Mucosa of rectum (tissue), 2 donors: ENCODE measurements at regions not wholly inside any gene's neighbourhood (a gene's known extent, or its start where the extent isn't known, plus 50 kb on each side); places are given as distances from the start of the nearest gene placed in this dataset.

Source experiments
- H3K27ac ChIP-seq, 2 donors: one replicate each; pipeline ENCODE4 v1.7.0; 2013; ENCODE audit warnings: inconsistent platforms in 2 of 2, low read depth in 2 of 2, low read length in 2 of 2
- H3K27me3 ChIP-seq, 2 donors: one replicate each; pipeline ENCODE4 v1.7.0; 2013; ENCODE audit warnings: low read length in 2 of 2; ENCODE audit not compliant: control insufficient read depth in 2 of 2, insufficient read depth in 2 of 2
- H3K36me3 ChIP-seq, 2 donors: one replicate each; pipeline ENCODE4 v1.7.0; 2013; ENCODE audit warnings: low read length in 2 of 2; ENCODE audit not compliant: control insufficient read depth in 2 of 2, insufficient read depth in 2 of 2
- H3K4me1 ChIP-seq, 2 donors: one replicate each; pipeline ENCODE4 v1.7.0; 2013; ENCODE audit warnings: low read length in 2 of 2, mild to moderate bottlenecking in 1 of 2; ENCODE audit not compliant: control insufficient read depth in 2 of 2, insufficient read depth in 2 of 2
- H3K4me3 ChIP-seq, 2 donors: one replicate each; pipeline ENCODE4 v1.7.0; 2013; ENCODE audit warnings: low read length in 2 of 2
- H3K9ac ChIP-seq, 2 donors: one replicate each; pipeline ENCODE4 v1.7.0; 2013; ENCODE audit warnings: low read length in 2 of 2, low read depth in 1 of 2, mild to moderate bottlenecking in 1 of 2
- H3K9me3 ChIP-seq, 2 donors: one replicate each; pipeline ENCODE4 v1.7.0; 2013; ENCODE audit warnings: low read length in 2 of 2; ENCODE audit not compliant: control insufficient read depth in 2 of 2
- donor health status: healthy.
- donor health status: Normal muscosa, but diverticular disease.

DNA sequence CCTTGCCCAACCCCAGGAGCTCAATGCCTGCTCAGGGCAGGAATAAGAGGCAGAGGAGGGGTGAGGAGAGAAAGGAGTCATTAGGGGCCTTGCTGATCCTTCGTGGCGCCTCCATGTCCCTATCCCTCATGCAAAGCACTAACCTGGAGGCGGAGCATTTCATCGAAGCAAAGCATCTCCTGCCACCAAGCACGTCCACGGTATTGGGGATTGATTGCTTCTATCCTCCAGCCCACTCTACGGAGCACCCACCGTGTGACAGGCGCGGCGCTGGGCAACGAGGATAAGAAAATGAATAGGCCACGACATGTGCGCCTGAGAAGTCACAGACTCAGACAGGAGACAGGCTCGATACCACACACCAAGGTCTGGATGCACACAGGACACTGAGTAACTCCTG, 67.0 kb downstream of the IGLL1 start:
- Histone ChIP-seq H3K36me3 (no peaks in the 10 kb centered on the region), H3K4me3 (no peak overlapping the region)

DNA sequence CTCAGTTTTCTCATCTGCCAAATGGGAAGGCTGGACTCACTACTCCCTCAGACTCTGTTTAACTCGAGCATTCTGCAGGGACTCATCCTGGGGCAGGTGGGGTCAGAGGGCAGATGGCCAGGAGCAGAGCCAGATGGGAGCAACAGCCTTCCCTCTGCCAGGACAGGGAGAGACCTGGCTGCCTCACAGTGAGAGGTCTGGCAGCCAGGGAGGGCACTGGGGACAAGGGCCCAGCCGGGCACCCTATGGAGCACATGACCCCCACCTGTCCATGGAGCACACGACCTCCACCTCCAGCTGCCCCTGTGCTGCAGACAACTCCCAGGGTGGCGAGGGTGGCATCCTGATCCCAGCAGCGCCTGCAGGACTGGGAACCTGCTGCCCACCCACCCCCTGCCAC, 67.4 kb downstream of the IGLL1 start:
- no peak overlapping the region for H3K27ac ChIP-seq
- no peaks in the 10 kb centered on the region for H3K36me3 ChIP-seq
- no peaks in the 10 kb centered on the region for H3K9me3 ChIP-seq
- no peaks in the 10 kb centered on the region for H3K4me1 ChIP-seq
- no peaks in the 10 kb centered on the region for H3K27me3 ChIP-seq
- H3K9ac ChIP-seq: no peak overlapping the region
- no peak overlapping the region for H3K4me3 ChIP-seq

More for the DNA sequence above, 67.0 kb downstream of the IGLL1 start:
- Histone ChIP-seq H3K9ac (no peak overlapping the region), H3K27me3 (no peaks in the 10 kb centered on the region), H3K27ac (no peak overlapping the region), H3K4me1 (no peaks in the 10 kb centered on the region), H3K9me3 (no peaks in the 10 kb centered on the region)

DNA sequence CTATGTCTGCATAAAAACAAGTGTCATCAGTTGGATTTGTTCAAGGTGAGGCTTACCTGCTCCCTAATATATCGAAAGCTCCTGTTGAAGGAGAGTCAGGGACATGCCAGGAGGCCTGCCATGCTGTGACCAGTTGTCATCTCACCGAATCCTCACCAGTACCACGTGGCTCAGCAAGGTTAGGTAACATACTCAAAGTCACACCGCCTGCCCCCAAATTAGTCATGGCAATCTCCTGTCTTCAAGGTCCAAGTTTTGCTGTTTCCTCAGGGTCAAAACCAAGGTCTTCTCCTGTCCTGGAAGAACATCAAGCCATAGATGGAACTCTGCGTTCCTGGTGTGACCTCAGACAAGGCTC, 67.8 kb downstream of the IGLL1 start:
- H3K9ac ChIP-seq: no peak overlapping the region
- H3K27me3 ChIP-seq: no peaks in the 10 kb centered on the region
- H3K9me3 ChIP-seq: no peaks in the 10 kb centered on the region
- H3K36me3 ChIP-seq: no peaks in the 10 kb centered on the region
- no peaks in the 10 kb centered on the region for H3K4me1 ChIP-seq
- H3K4me3 ChIP-seq: no peak overlapping the region
- no peak overlapping the region for H3K27ac ChIP-seq

DNA sequence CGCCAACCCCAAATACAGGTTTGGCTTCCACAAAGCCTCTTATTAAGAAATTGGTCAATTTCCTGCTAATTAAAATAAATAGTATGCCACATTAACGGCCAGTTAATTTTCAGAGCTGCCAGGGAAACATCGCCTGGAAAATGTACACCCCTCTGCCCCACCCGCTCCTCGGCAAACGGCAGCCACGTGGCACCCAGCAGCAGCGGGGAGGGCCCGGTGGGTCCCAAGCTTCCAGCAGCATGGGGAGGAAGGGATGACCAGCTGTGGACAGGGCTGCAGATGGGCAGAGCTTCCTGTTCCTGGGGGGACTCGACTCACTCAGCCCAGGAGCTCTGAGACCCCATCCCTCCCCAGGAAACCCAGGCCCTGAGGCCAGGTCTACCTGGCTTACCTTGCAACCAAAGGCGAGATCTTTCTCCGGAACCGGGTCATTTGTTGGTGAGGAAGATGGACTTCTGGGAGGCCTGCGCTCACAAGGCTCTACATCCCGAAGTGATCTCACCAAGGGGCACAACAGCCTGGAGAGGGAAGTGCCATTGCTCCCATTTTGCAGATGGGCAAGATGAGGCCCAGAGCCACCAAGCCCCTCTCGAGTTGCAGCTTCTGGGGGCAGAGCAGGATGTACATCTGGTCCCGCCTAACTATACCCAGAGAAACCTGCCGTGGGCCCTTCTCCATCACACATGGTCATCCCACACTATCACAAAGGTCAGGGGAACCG, 68.3 kb downstream of the IGLL1 start:
- H3K9me3 ChIP-seq: no peaks in the 10 kb centered on the region

DNA sequence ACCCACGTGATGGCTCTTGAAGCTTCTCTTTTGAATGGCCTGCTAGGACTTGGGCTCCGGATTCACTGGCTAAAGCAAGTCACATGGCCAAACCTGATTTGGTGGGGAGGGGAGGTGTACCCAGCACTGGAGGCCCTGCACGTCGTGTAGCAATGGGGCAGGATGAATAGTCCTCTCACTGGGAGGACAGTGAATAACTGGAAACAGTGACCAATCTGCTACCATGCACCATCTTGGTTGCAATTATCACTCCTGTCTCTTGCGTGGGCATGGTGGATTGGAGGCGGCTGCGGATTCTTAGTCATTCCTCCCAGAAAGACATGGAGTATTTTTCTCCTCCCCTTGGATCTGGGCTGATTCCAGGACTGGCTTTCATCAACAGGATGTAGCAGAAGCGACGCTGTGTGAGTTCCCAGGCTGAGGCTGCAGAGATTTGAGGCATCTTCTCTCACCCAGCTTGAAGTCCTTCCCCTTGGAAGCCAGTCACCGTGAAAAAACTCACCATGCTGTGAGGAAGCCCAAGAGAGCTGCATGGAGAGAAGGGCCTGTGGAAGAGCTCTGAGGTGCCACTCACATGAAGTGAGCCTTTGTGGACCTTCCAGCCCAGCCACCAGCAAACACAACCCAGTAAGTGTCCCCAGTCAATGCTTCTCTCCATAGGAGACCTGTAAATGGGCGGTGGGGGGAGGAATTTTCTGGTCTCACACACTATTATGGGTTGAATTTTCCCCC, 70.4 kb downstream of the IGLL1 start:
- Histone ChIP-seq H3K9me3 (no peaks in the 10 kb centered on the region), H3K36me3 (no peaks in the 10 kb centered on the region), H3K27ac (no peak overlapping the region), H3K27me3 (no peaks in the 10 kb centered on the region), H3K9ac (no peak overlapping the region), H3K4me3 (no peak overlapping the region), H3K4me1 (no peaks in the 10 kb centered on the region)

More for the DNA sequence above, 68.3 kb downstream of the IGLL1 start:
- H3K36me3 ChIP-seq: no peaks in the 10 kb centered on the region
- H3K27ac ChIP-seq: no peak overlapping the region
- no peak overlapping the region for H3K9ac ChIP-seq
- no peaks in the 10 kb centered on the region for H3K4me1 ChIP-seq
- no peaks in the 10 kb centered on the region for H3K27me3 ChIP-seq
- H3K4me3 ChIP-seq: no peak overlapping the region

DNA sequence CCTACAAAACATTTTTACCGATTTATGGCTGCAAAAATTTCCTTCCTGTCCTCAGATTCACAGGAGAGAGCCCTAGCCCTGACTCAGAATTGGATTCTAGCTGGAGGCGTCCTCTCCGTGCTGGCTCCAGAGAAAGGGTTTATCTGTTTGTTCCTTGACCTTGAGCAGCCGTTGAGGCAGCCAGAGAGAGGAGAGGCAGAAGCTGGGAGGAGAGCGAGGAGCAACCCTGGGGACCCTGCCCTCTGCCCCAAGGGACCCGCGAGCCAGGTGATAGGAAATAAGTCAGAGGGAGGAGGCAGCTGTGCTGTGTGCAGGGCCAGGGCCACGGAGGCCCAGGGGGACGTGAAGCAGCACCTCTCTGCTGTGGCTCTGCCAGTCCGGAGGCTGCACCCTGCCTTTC, 75.6 kb downstream of the IGLL1 start:
- Histone ChIP-seq H3K9me3 (no peaks in the 10 kb centered on the region), H3K27me3 (no peaks in the 10 kb centered on the region), H3K36me3 (no peaks in the 10 kb centered on the region), H3K4me3 (no peak overlapping the region), H3K4me1 (no peaks in the 10 kb centered on the region), H3K27ac (no peak overlapping the region), H3K9ac (no peak overlapping the region)

DNA sequence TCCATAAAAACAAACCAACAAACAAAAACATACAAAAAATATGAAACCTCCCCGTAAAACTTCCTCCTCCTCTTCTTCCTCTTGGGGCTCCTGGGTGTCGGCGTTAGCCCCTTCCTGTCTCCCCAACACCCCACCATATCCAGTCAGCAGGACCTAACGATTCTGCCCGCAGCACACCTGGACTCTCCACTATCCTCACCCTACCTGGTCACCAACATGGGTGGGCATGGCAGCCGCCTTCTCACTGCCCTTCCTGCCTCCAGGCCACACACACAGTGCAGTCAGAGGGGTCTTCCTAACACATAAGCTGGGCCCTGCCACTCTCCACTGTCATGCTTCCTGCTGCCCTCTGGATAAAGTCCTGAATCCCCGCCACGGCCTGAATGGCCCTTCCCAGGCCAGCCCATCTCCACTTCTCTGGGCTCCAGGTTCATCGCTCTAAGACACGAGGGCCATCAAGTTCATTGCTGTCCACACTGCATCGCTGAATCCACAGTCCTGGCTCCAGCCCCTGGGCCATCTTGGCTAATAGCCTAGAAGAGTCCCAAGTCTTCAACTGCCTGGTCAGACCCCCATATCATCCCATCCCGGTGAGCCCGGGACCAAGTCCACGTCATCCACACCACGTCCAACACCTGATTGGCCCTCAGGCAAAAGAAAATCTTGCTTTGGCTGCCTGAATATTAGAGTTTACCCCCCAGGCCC, 76.2 kb downstream of the IGLL1 start:
- no peak overlapping the region for H3K9ac ChIP-seq
- H3K27me3 ChIP-seq: no peaks in the 10 kb centered on the region
- no peaks in the 10 kb centered on the region for H3K4me1 ChIP-seq
- no peak overlapping the region for H3K27ac ChIP-seq
- H3K9me3 ChIP-seq: no peaks in the 10 kb centered on the region
- H3K36me3 ChIP-seq: no peaks in the 10 kb centered on the region
- H3K4me3 ChIP-seq: no peak overlapping the region

DNA sequence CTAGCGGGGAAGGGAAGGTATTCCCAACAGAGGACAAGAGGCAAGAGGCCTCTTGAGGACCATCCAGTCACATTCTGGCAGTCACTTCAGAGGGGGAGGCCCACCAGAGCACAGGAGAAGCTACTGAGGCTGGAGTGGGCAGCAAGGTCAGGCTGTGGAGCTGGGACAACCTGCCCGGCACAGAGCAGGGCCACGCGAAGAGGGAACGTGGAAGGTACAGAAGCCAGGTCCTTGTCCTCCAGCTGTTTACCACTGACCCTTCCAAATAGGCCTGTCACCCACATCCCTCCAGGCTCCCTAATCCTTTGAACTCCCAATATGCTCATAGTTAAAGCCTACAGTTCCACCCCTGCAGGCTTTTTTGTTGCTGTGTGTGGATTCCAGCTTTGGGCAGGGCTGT, 76.9 kb downstream of the IGLL1 start:
- no peaks in the 10 kb centered on the region for H3K27me3 ChIP-seq
- H3K4me3 ChIP-seq: no peak overlapping the region
- H3K36me3 ChIP-seq: no peaks in the 10 kb centered on the region
- H3K9me3 ChIP-seq: no peaks in the 10 kb centered on the region
- no peak overlapping the region for H3K27ac ChIP-seq
- H3K4me1 ChIP-seq: no peaks in the 10 kb centered on the region
- no peak overlapping the region for H3K9ac ChIP-seq

DNA sequence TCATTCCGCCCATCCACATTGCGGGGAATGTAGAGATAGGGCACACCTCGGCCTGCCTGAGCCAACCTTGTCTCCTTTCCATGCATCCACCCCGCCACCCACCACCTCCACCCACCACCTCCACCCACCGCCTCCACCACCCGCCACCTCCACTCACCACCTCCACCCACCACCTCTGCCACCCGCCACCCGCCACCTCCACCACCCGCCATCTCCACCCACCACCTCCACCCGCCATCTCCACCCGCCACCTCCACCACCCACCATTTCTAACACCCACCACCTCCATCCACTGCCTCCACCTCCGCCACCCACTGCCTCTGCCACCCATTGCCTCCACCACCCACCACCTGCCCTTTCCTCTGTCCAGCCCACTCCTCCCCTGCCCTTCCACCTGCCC, 78.4 kb downstream of the IGLL1 start:
- Histone ChIP-seq H3K4me1 (no peaks in the 10 kb centered on the region), H3K9me3 (no peaks in the 10 kb centered on the region), H3K4me3 (no peak overlapping the region), H3K27me3 (no peaks in the 10 kb centered on the region), H3K36me3 (no peaks in the 10 kb centered on the region), H3K9ac (no peak overlapping the region), H3K27ac (no peak overlapping the region)

DNA sequence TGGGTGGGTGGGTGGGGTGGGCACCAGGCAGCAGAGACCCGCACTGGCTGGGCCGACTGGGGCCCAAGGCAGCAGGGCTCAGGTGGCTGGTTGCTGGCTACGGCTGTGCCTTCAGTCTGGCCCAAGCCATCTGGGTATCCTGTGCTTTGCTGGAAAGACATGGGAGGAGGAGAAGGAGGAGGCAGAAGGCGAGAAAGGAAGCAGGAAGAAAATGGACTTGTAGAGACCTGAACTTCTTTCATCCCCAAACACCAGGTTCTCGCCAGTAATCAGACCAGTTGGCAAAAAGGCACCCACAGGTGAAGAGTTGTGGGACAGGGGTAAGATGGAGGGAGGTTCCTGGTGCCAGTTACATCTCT, 78.8 kb downstream of the IGLL1 start:
- Histone ChIP-seq H3K36me3 (no peaks in the 10 kb centered on the region), H3K27ac (no peak overlapping the region), H3K4me1 (no peaks in the 10 kb centered on the region), H3K9me3 (no peaks in the 10 kb centered on the region), H3K27me3 (no peaks in the 10 kb centered on the region), H3K4me3 (no peak overlapping the region), H3K9ac (no peak overlapping the region)
